ENCODE measurements at regions not wholly inside any gene's neighbourhood (a gene's known extent, or its start where the extent isn't known, plus 50 kb on each side); places are given as distances from the start of the nearest gene placed in this dataset.

DNA sequence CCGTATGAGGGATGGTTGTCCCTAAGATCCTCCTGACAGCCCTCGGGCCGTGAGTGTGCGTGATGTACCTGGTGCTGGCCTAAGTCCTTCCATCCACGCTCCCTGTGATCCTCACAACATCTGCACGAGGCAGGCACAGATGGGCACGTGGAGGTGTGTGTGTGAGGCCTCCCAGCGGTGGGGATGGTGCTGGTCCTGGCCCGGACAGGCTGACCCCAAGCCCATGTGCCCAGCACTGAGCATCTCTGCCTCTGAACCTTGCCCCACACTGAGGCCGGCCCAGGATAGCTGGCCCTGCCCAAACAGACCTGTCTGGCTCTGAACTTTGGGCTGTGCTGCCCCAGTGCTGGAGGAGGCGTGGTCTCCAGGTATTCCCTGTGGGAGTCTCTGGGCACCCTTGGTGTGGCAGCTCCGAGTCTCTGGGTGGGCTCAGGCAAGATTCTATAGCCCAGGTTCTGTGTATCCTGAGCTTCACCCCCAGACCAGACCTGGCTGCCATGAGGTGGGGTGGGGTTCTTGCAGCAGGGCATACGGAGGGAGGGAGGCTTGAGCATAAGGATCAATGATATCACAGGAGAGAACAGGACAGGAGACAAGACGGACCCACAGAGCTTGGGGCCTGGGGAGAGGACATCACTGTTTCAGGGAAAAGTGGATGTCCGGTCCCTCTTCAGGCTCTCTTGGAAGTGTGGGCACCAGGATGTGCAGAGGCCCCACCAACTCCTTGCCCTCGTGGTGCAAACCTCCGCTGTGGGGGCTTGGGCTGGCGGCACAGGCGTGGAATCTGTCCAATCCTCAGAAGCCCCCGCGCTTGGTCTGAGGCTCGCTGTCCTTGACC is 881.8 kb downstream of the BRD1 start:
- TF ChIP-seq GATA2 (IDR thresholded peaks at IDR 0.05; ENCODE audit: low read depth, low read length) (no peak), GATA3 (IDR thresholded peaks at IDR 0.05; ENCODE audit: low read depth, low read length) (no peak)
